IPS-NIHi7 (cell line): ENCODE measurements at regions not wholly inside any gene's neighbourhood (a gene's known extent, or its start where the extent isn't known, plus 50 kb on each side); places are given as distances from the start of the nearest gene placed in this dataset.
A peak's percentile ranks its signal among the peaks of the same experiment; 100 is the strongest.

Experiments used
- DNase-seq: peaks from one replicate; pipeline ENCODE4 v3.0.0; 2012; ENCODE audit warnings: mixed read lengths; ENCODE audit errors: extremely low spot score

DNA sequence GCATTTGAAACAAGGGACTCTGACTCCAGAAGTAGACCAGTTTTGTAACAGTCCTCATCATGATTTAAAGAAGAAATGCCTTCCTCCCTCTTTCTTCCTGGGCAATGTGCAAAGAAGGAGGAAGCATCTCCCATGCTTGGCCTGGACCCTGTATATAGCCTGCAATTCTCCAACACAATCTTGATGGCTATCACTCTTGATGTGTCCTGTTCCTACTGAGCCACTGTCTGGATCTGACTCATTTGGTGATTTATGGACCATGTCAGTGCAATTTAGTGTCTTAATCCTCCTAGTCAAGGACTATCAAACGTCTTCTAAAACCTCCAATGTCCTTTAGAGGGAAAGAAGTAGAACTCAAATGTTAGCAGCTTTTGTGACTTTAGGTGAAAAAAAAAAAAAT lies 697.3 kb downstream of the TLR4 start:
- DNase-seq: no peak

DNA sequence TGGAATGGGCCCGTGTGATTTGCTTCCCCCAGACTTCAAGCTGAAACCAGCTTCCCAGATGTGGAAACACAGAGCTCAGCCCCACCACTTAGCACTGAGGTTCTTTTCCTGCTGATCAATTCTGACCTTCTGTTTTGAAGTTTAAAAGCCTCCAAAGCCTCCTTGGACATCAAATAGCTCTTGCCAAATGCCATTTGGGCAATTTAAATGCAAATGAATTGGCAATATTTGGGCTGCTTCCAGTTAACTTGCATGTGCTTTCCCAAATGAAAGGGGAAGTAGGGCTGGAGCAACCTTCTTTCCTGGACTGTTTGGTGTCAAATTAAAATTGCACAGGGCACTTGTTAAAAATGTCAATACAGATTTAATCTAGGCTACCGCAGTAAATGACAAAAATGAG lies 710.5 kb downstream of the TLR4 start:
- DNase-seq: no peak

DNA sequence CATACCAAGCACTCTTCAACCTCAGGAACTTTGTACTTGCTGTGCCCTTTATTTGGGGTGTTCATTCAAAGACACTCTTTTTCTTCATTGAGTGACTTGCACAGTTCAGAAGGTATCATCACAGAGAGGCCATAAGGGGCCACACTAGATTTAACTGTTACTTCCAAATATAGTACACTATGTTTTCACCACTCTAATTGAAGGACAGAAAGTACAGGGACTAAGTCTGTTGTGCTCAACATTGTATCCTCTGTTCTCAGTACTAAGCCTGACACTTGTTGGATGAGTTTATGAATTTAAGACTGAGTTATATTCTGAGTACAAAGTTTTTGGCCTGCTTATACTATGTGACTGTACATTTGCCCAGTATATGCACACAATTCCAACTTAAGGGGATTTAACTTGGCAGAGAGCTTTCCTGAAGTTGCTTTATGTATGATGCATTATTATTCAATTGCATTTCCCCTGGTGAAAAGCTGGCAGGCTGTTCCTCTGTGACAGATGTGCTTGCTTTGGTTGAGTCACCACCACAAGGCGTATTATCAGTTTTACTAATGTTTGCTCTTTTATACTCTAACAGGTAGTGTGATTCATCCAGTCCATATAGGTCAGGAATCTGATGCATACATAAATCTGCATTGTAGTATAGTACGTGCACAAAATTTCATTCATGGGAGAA lies 714.8 kb downstream of the TLR4 start:
- DNase-seq: no peak

GRCh38 chr9:118419676-118420075 lies 715.5 kb downstream of the TLR4 start:
- no peak for DNase-seq

- no peak for DNase-seq
Measured at GRCh38 chr9:118422508-118422907, 718.3 kb downstream of the TLR4 start.

DNA sequence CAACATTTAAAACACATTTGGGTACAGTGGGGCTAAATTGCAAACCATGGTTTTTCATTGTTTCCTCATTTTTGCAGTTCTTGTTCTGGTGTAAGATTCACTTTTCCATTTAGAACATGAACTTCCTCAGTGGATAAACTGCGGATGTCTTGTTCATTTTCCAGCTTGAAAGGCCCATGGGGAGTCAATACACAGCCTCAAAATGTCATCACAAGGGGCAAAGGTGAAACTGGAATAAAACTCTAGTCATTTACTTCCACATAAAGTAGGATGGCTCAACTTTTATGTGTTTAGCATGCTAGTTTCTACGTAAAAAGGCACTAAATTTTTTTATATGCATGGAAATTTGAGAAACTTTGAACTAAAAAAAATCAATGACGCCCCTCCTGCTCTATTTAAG lies 718.8 kb downstream of the TLR4 start:
- no peak for DNase-seq

DNA sequence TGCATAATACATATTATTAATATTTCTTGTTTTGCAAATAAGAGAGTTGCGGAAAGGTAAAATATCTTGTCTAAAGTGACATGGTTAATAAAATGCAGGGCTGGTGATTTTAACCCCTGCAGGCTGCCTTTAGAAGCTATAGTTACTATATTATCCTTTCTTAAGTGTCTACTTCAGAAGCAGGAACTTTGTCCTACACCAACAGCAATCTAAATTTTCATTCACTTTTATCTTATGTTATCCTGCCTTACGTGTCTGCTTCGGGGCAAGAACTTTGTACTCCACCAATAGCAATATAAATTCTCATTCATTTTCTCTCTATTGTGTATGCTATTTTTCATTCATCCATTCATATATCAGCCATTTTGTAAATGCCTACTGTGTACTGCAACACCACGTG lies 719.5 kb downstream of the TLR4 start:
- no peak for DNase-seq

- no peak for DNase-seq
Measured at GRCh38 chr9:118426772-118427171, 722.6 kb downstream of the TLR4 start.

- no peak for DNase-seq
Measured at GRCh38 chr9:118438810-118439209, 734.6 kb downstream of the TLR4 start.

- no peak for DNase-seq
Measured at GRCh38 chr9:118439441-118439840, 735.2 kb downstream of the TLR4 start.

GRCh38 chr9:118444403-118444802 lies 740.2 kb downstream of the TLR4 start:
- DNase-seq: no peak

- DNase-seq: no peak
Measured at GRCh38 chr9:118446943-118447639, 742.9 kb downstream of the TLR4 start.

DNA sequence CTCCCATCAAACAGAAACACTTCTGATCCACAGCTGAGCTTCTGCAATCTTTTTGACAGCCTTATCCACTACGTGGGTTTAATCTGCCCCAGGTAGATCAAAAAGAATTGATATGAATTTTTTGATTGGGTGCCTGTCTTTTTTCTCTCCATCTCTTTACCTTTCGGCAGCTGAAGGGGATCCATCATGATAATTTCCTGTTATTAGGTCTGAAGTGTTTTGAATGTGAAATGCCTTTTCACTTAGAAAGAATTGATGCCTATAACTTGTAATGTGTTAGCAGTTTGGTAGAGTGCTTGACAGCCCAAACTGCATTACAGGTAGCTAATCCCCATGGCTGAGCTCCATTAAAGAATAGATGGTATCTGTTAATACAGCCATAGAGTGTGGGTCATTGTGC lies 745.4 kb downstream of the TLR4 start:
- DNase-seq: no peak

GRCh38 chr9:118455259-118455658 lies 751.1 kb downstream of the TLR4 start:
- DNase-seq: no peak

GRCh38 chr9:118455788-118456187 lies 751.6 kb downstream of the TLR4 start:
- no peak for DNase-seq

- no peak for DNase-seq
Measured at GRCh38 chr9:118457171-118458000, 753.2 kb downstream of the TLR4 start.

DNA sequence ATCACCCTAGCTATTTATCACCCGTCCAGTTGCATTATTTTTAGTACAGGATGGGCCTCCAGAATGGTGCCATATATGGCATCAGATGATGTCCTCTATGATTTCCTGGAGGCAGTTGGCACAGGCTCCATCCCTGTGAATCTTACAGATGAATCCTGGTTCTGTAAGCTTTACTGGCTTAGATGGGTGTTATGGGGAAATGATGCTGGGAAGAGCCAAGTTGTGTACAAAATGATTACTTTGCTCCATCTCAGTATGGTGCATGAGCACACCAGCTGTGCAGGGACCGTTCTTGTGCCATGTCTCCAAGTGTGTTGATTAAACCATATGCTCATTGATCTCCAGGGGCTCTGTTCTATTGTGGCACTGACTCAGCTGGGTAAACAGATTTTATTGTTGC lies 755.7 kb downstream of the TLR4 start:
- no peak for DNase-seq

- DNase-seq: no peak
Measured at GRCh38 chr9:118463419-118463818, 759.2 kb downstream of the TLR4 start.

GRCh38 chr9:118473521-118473920 lies 769.3 kb downstream of the TLR4 start:
- peak; percentile 15 for DNase-seq

GRCh38 chr9:118478752-118479151 lies 774.5 kb downstream of the TLR4 start:
- no peak for DNase-seq

GRCh38 chr9:118482306-118482705 lies 778.1 kb downstream of the TLR4 start:
- no peak for DNase-seq

- no peak for DNase-seq
Measured at GRCh38 chr9:118483677-118484076, 779.5 kb downstream of the TLR4 start.

- no peak for DNase-seq
Measured at GRCh38 chr9:118503236-118503635, 799.0 kb downstream of the TLR4 start.
